Right kidney (tissue), 1 donor: ENCODE measurements at regions not wholly inside any gene's neighbourhood (a gene's known extent, or its start where the extent isn't known, plus 50 kb on each side); places are given as distances from the start of the nearest gene placed in this dataset.

ENCODE experiments used
- DNase-seq: peaks from one replicate; pipeline ENCODE4 v3.0.0-alpha.2; 2016

- DNase-seq = no peak
Observed at GRCh38 chr10:3016016-3016415, 51.3 kb upstream of the PFKP start.

GRCh38 chr10:3014968-3015367, 52.4 kb upstream of the PFKP start:
- no peak for DNase-seq

GRCh38 chr10:3012223-3012622, 55.1 kb upstream of the PFKP start:
- DNase-seq = no peak

- DNase-seq = no peak
Observed at GRCh38 chr10:3010816-3011460, 56.4 kb upstream of the PFKP start.

GRCh38 chr10:3010334-3010733, 57.0 kb upstream of the PFKP start:
- no peak for DNase-seq

- DNase-seq = no peak
Observed at GRCh38 chr10:3009341-3009740, 58.0 kb upstream of the PFKP start.

- DNase-seq = no peak
Observed at GRCh38 chr10:3008518-3009195, 58.7 kb upstream of the PFKP start.

GRCh38 chr10:3006607-3007006, 60.7 kb upstream of the PFKP start:
- DNase-seq = no peak

- DNase-seq = no peak
Observed at GRCh38 chr10:3006093-3006492, 61.3 kb upstream of the PFKP start.

- DNase-seq = no peak
Observed at GRCh38 chr10:3002304-3002703, 65.0 kb upstream of the PFKP start.

- no peak for DNase-seq
Observed at GRCh38 chr10:3000048-3000447, 67.3 kb upstream of the PFKP start.

DNA sequence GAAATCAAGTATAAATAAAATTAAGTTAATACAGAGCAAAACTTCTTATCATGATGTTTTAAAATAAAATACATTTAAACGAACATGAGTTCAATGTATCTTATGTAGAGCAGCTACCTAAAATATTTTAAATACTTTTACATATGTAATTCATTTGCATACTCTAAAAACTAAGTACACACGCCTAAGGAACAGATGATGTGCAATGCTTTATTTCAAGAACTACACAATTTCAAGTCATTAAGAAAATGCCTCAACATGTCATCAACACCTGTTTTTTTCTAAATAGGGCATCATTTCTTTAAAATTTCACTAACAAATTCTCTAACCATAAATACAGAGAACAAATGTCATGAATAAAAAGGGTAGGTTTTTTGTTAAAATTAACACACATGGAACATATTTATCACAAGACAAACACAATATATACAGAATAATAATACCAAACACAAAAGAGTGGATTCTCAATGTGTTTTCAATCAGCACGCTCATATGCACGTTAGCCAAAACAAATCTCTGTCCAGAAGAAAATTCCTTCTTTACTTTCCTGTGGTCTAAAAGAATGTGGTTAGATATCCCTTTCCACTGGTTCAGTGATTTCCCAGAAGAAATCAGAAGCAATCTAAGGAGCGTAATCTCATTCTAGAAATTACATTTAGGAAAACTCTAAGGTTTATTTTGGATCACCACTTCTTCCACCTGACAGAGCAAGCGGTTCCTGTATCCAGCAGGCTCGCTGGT, 73.0 kb upstream of the PFKP start:
- no peak for DNase-seq

- DNase-seq = no peak
Observed at GRCh38 chr10:2993636-2994035, 73.7 kb upstream of the PFKP start.

- no peak for DNase-seq
Observed at GRCh38 chr10:2992401-2993198, 74.7 kb upstream of the PFKP start.

DNA sequence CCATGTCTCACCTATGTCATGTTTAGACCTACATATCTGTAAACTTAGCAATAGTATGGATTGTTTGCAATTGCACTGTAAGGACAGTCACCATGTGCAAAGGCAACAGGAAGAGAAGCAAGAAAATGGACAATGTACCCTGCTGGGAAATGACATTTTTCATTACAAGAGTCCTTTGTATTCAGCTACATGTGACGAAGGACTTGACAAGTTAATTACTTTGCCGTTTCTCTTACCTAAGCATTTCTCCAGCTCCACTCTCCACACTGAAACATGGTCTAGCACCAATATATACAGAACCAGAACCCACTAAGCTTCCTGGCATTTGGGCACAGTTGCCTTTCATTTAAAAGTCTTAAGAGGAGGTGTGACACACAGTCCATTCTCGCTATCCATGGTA, 76.6 kb upstream of the PFKP start:
- no peak for DNase-seq

DNA sequence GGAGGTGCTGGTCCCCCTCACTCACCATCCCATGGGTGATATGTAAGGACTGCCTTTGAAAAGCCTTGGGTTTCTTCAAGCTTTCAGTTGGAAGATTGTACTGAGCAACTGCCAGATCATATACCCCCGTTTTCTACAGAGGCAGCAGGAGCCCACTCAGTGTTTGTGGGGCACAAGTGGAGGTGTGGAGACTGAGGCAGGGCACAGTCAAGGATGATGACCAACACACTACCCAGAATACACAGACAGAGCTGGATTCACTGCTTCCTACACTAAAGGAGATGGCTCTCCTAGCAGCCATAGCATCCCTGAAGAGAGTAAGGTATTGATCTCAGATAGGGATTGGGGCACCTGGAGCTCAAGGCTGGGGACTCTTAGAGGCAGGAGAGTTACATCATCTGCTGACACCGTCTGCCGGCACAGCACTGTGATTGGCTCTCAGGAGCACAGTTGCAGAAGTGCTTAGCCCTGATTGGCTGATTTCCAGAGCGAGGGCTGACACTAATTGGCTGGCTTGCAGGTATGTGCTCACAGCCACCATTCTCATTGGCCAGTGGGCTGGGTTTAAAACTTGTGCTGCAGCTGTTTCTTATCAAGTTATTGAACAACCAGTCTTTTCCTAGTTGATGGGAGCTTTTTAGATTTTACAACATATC, 77.9 kb upstream of the PFKP start:
- DNase-seq = no peak

- no peak for DNase-seq
Observed at GRCh38 chr10:2987185-2987768, 80.1 kb upstream of the PFKP start.

DNA sequence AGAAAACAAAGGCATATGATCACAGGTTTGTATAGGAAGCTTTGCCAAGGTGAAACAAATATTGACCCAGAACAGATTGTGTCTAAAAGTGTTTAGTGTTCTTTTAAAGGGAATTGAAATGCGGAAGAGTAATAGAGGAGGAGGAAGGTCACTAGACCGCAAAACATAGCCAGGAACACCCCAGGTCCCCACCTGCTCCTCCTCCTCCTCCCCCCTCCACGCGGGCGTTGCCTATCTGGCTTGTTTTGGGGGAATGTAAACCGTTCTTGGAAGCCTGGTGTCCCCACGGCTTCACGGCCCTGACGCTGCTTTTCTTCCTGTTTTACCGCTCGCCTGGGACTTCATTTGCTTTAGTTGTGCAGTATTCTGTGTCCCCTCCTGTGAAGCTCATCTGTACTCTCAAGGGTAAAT, 81.0 kb upstream of the PFKP start:
- no peak for DNase-seq

GRCh38 chr10:2985729-2986232, 81.6 kb upstream of the PFKP start:
- no peak for DNase-seq

DNA sequence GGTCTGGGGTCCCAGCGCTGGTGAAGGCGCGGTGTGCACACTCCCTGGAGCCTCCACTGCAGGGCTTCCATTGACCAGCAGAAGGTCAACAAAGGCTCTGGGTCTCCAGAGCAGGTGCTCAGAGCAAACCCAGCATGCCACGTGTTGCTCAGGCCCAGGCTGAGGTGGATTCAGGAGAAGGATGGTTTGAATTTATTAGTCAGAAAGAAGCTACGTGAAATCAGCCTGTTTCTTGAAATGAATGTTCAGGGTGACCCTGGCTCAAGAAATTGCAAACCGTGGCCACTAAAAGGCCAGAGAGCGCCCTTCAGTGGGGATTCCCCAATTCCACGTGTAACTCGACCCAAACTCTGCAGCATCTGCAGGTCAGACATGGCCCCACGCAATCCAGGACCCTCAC, 82.7 kb upstream of the PFKP start:
- no peak for DNase-seq

DNA sequence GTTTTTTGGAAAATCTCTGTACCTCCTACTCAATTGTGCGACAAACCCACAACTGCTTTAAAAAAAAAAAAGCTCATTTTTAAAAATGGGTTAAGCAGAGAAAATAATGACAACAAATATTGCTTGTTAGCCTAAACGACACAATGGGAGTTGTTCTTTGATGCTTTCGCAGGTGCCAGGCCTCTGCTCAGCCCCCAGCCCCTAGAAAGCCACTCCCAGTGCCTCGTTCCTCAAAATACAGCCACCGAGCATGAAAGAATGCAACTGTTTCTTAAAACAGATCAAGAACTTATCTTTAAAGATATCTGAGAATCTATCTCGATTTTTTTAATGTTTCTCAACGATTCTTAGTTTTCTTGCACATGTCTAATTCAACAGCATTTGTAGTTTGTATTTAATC, 85.2 kb upstream of the PFKP start:
- DNase-seq = no peak

DNA sequence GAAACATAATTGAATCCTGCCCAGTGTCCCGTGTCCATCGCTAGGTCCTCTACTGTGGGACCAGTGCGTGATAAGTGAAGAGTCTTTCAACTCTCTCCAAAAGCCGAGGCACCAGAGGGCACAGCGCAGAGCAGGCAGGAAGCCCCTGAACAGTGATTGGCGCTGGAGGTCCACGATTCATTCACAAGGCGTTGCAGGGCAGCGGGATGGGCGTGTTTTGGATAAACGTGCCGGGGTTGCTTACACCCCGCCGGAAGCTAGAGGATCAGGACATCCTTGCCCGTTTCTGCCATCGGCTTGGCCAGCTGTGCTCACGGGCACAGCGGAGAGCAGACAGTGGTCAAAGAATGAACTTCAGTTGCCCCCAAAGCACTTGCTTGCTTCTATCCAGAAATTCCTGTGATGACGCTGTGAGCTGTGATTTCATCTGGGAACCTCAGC, 86.0 kb upstream of the PFKP start:
- DNase-seq = no peak
